IMR-90 (cell line): ENCODE measurements at regions not wholly inside any gene's neighbourhood (a gene's known extent, or its start where the extent isn't known, plus 50 kb on each side); places are given as distances from the start of the nearest gene placed in this dataset.

Experiments
- BHLHE40 ChIP-seq: fragments of 150-350 bp; IDR thresholded peaks from 2 replicates; pipeline ENCODE4 v1.6.1; 2016; ENCODE audit warnings: mild to moderate bottlenecking, low read depth, low read length
- CHD1 ChIP-seq: IDR thresholded peaks from 2 replicates; pipeline ENCODE4 v1.6.1; 2012; ENCODE audit warnings: low read depth, low read length, improper control_type of control experiment
- CTCF ChIP-seq: conservative IDR thresholded peaks from 2 replicates; pipeline ENCODE4 v1.5.1; 2012; ENCODE audit warnings: mild to moderate bottlenecking, low read depth, low read length, improper control_type of control experiment
- ELK1 ChIP-seq: fragments of 150-350 bp; IDR thresholded peaks from 2 replicates; pipeline ENCODE4 v1.6.1; 2016; ENCODE audit warnings: low read depth, mild to moderate bottlenecking, low read length, moderate library complexity, borderline replicate concordance
- FOS ChIP-seq: fragments of 150-350 bp; IDR thresholded peaks from 2 replicates; pipeline ENCODE4 v1.6.1; 2016; ENCODE audit warnings: low read depth, low read length
- MAFK ChIP-seq: IDR thresholded peaks from 2 replicates; pipeline ENCODE4 v1.6.1; 2012; ENCODE audit warnings: low read depth, low read length, improper control_type of control experiment
- NFE2L2 ChIP-seq: fragments of 150-350 bp; IDR thresholded peaks from 2 replicates; pipeline ENCODE4 v1.6.1; 2016; ENCODE audit warnings: low read depth, mild to moderate bottlenecking, low read length
- POLR2A ChIP-seq: IDR thresholded peaks from 2 replicates; pipeline ENCODE4 v1.6.1; 2012; ENCODE audit warnings: mild to moderate bottlenecking, low read depth, low read length
- RAD21 ChIP-seq: IDR thresholded peaks from 2 replicates; pipeline ENCODE4 v1.6.1; 2012; ENCODE audit warnings: low read length, improper control_type of control experiment
- RCOR1 ChIP-seq: IDR thresholded peaks from 2 replicates; pipeline ENCODE4 v1.6.1; 2012; ENCODE audit warnings: mild to moderate bottlenecking, low read length, improper control_type of control experiment; ENCODE audit not compliant: insufficient replicate concordance
- RFX5 ChIP-seq: IDR thresholded peaks from 2 replicates; pipeline ENCODE4 v1.8.0; 2012; ENCODE audit warnings: low read depth, mild to moderate bottlenecking, low read length, moderate library complexity
- SMC3 ChIP-seq: fragments of 150-350 bp; IDR thresholded peaks from 2 replicates; pipeline ENCODE4 v1.6.1; 2016; ENCODE audit warnings: low read depth, mild to moderate bottlenecking, antibody characterized with exemption, low read length, moderate library complexity

- TF ChIP-seq CTCF (no peak), RAD21 (no peak), RFX5 (no peak), CHD1 (no peak), RCOR1 (no peak), BHLHE40 (no peak), SMC3 (no peak), POLR2A (no peak), MAFK (no peak), ELK1 (no peak), NFE2L2 (no peak), FOS (no peak)
Measured at GRCh38 chr1:5574641-5575040, 417.6 kb downstream of the NPHP4 start.
